ENCODE measurements at regions not wholly inside any gene's neighbourhood (a gene's known extent, or its start where the extent isn't known, plus 50 kb on each side); places are given as distances from the start of the nearest gene placed in this dataset.

DNA sequence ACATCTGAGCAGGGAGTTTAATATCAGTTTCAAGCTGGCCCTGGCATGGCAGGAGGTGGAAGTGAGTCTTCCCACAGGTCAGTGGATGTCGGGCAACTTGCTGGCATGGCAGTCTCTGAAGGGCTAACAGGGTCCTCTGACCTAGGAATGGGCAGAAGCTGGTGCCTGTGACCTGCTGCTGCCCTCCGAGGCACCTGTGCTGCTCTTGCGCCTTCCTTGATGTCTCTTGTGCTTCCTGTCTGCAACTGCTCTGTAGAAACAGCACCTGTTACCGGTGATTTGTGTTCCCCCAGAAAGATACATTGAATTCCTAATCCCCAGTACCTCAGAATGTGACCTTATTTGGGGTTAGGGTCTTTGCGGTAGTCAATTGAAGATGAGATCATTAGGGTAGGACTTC, 86.5 kb upstream of the SLC22A11 start:
- no peak for TF ChIP-seq FOXP2 (optimal IDR thresholded peaks at IDR 0.05; ENCODE audit: borderline replicate concordance, extremely low read depth, extremely low read length, insufficient read depth)
- no peak for TF ChIP-seq SIN3A (IDR thresholded peaks at IDR 0.05; ENCODE audit: borderline replicate concordance, insufficient read depth, low read length)
- no peak for TF ChIP-seq POLR2AphosphoS5 (IDR thresholded peaks at IDR 0.05; ENCODE audit: low read depth, low read length)
- no peak for TF ChIP-seq TAF1 (IDR thresholded peaks at IDR 0.05; ENCODE audit: borderline replicate concordance, insufficient read depth, low read length)
- TF ChIP-seq, protein P1, sequence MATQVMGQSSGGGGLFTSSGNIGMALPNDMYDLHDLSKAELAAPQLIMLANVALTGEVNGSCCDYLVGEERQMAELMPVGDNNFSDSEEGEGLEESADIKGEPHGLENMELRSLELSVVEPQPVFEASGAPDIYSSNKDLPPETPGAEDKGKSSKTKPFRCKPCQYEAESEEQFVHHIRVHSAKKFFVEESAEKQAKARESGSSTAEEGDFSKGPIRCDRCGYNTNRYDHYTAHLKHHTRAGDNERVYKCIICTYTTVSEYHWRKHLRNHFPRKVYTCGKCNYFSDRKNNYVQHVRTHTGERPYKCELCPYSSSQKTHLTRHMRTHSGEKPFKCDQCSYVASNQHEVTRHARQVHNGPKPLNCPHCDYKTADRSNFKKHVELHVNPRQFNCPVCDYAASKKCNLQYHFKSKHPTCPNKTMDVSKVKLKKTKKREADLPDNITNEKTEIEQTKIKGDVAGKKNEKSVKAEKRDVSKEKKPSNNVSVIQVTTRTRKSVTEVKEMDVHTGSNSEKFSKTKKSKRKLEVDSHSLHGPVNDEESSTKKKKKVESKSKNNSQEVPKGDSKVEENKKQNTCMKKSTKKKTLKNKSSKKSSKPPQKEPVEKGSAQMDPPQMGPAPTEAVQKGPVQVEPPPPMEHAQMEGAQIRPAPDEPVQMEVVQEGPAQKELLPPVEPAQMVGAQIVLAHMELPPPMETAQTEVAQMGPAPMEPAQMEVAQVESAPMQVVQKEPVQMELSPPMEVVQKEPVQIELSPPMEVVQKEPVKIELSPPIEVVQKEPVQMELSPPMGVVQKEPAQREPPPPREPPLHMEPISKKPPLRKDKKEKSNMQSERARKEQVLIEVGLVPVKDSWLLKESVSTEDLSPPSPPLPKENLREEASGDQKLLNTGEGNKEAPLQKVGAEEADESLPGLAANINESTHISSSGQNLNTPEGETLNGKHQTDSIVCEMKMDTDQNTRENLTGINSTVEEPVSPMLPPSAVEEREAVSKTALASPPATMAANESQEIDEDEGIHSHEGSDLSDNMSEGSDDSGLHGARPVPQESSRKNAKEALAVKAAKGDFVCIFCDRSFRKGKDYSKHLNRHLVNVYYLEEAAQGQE (IDR thresholded peaks at IDR 0.05; ENCODE audit: insufficient read depth in 1 of 2, low read depth in 2 of 2, low read length in 2 of 2): no peak

DNA sequence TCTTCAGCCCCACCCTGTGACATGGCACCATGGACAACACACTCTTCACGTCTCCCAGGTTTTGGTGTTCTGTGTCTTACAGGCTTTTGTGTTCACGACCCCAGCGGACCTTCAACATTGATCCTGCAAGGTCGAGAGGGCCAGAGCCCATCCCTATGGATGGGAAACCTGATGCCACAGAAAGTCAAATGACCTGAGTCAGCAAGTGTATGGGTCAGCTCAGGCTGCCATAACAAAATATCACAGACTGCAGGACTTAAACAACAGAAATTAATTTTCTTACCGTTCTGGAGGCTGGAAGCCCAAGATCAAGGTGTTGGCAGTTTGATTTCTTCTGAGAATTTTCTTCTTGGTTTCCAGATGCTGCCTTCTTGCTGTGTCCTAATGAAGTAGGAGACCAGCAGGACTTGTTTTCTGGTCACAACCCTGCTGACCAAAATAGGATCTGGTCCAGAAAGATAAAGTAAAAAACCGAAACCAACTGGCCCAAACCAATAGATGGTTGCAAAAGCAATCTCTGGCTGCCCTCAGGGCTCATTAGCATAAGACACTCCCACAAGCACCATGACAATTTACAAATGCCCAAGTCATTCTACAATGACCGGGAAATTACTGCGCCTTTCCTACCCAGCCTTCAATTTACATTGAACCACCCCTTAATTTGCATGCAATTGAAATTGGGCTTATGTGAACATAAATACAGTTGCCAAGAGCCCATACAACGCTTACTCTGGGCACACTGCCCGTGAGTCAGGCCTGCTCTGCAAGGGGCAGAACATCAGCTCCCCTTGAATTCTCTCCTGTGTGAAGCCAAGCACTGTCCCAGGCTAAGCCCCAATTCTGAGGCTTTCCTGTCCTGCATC, 82.9 kb upstream of the SLC22A11 start:
- TF ChIP-seq SIN3A (IDR thresholded peaks at IDR 0.05; ENCODE audit: borderline replicate concordance, insufficient read depth, low read length) (no peak), TAF1 (IDR thresholded peaks at IDR 0.05; ENCODE audit: borderline replicate concordance, insufficient read depth, low read length) (no peak), POLR2AphosphoS5 (IDR thresholded peaks at IDR 0.05; ENCODE audit: low read depth, low read length) (no peak), FOXP2 (optimal IDR thresholded peaks at IDR 0.05; ENCODE audit: borderline replicate concordance, extremely low read depth, extremely low read length, insufficient read depth) (no peak)
- TF ChIP-seq, protein P1 (IDR thresholded peaks at IDR 0.05; ENCODE audit: insufficient read depth in 1 of 2, low read depth in 2 of 2, low read length in 2 of 2): no peak

DNA sequence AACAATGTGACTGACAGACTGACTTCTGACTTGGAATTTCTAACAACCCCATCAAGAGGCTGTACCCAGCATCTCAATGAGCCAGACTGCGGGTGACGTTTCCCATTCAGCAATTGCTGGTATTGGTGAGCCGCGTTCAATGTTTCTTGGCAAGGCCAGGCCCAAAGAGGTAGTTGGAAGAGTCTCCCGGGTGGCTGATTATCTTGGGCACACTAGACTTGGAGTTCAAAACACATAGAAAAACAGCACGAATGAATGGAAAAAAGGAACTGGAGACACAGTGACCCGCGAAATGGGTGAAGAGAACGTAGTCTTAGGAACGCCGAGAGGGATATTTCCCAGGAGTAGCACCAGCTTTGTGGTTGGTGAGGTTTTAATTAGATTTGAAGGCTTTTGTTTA, 81.1 kb upstream of the SLC22A11 start:
- TF ChIP-seq TAF1 (IDR thresholded peaks at IDR 0.05; ENCODE audit: borderline replicate concordance, insufficient read depth, low read length) (no peak), SIN3A (IDR thresholded peaks at IDR 0.05; ENCODE audit: borderline replicate concordance, insufficient read depth, low read length) (no peak), FOXP2 (optimal IDR thresholded peaks at IDR 0.05; ENCODE audit: borderline replicate concordance, extremely low read depth, extremely low read length, insufficient read depth) (no peak), POLR2AphosphoS5 (IDR thresholded peaks at IDR 0.05; ENCODE audit: low read depth, low read length) (no peak)
- TF ChIP-seq, protein P1 (IDR thresholded peaks at IDR 0.05; ENCODE audit: insufficient read depth in 1 of 2, low read depth in 2 of 2, low read length in 2 of 2): no peak

DNA sequence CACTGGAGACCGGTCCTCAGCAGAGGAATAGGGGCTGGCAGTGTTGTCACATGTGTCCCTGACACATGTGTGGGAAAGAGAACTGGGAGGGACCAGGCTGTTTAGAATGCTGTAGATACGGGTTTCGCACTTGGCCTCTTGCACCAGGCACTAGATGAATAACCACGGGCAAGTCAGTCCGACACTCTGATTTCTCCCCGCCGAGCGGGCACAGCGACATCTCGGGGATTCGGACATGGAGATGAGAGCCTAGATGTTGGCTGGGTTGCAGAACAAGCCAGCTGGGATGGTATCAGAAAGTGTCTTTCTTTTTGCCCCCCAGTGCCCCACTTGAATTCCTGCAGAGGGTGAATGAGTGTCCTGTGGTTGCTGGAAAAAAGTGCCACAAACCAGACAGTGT, 80.6 kb upstream of the SLC22A11 start:
- TF ChIP-seq TAF1 (IDR thresholded peaks at IDR 0.05; ENCODE audit: borderline replicate concordance, insufficient read depth, low read length) (no peak), POLR2AphosphoS5 (IDR thresholded peaks at IDR 0.05; ENCODE audit: low read depth, low read length) (no peak), FOXP2 (optimal IDR thresholded peaks at IDR 0.05; ENCODE audit: borderline replicate concordance, extremely low read depth, extremely low read length, insufficient read depth) (no peak), SIN3A (IDR thresholded peaks at IDR 0.05; ENCODE audit: borderline replicate concordance, insufficient read depth, low read length) (no peak)
- TF ChIP-seq, protein P1 (IDR thresholded peaks at IDR 0.05; ENCODE audit: insufficient read depth in 1 of 2, low read depth in 2 of 2, low read length in 2 of 2): no peak
